GM18868 (cell line): ENCODE measurements at regions not wholly inside any gene's neighbourhood (a gene's known extent, or its start where the extent isn't known, plus 50 kb on each side); places are given as distances from the start of the nearest gene placed in this dataset.

ENCODE experiments used
- ATAC-seq: cut with Tn5 transposase; IDR thresholded peaks from one replicate; pipeline ENCODE4 v1.9.1; 2021; ENCODE audit warnings: mild to moderate bottlenecking, moderate library complexity; ENCODE audit not compliant: unreplicated experiment

- ATAC-seq = no peak
Observed at GRCh38 chr2:12299431-12299830, 417.3 kb upstream of the TRIB2 start.

- ATAC-seq = no peak
Observed at GRCh38 chr2:12300019-12300602, 416.6 kb upstream of the TRIB2 start.

- no peak for ATAC-seq
Observed at GRCh38 chr2:12300927-12301326, 415.8 kb upstream of the TRIB2 start.

GRCh38 chr2:12302140-12302539 is 414.6 kb upstream of the TRIB2 start:
- no peak for ATAC-seq

- no peak for ATAC-seq
Observed at GRCh38 chr2:12302691-12303090, 414.0 kb upstream of the TRIB2 start.

- peak; percentile 84 for ATAC-seq
Observed at GRCh38 chr2:12303181-12304030, 413.3 kb upstream of the TRIB2 start.

GRCh38 chr2:12304564-12305171 is 412.1 kb upstream of the TRIB2 start:
- ATAC-seq = no peak

- ATAC-seq = no peak
Observed at GRCh38 chr2:12305931-12306330, 410.8 kb upstream of the TRIB2 start.

- ATAC-seq = no peak
Observed at GRCh38 chr2:12310399-12310798, 406.3 kb upstream of the TRIB2 start.

- ATAC-seq = no peak
Observed at GRCh38 chr2:12313445-12314126, 403.1 kb upstream of the TRIB2 start.

- no peak for ATAC-seq
Observed at GRCh38 chr2:12314127-12314760, 402.5 kb upstream of the TRIB2 start.

- no peak for ATAC-seq
Observed at GRCh38 chr2:12315224-12315623, 401.5 kb upstream of the TRIB2 start.

- peak; percentile 60 for ATAC-seq
Observed at GRCh38 chr2:12316476-12316875, 400.3 kb upstream of the TRIB2 start.

- no peak for ATAC-seq
Observed at GRCh38 chr2:12317286-12317685, 399.4 kb upstream of the TRIB2 start.

- ATAC-seq = no peak
Observed at GRCh38 chr2:12317814-12318426, 398.8 kb upstream of the TRIB2 start.

GRCh38 chr2:12318427-12319057 is 398.2 kb upstream of the TRIB2 start:
- ATAC-seq = no peak

- ATAC-seq = peak; percentile 41
Observed at GRCh38 chr2:12320027-12320734, 396.6 kb upstream of the TRIB2 start.

- no peak for ATAC-seq
Observed at GRCh38 chr2:12320991-12321641, 395.6 kb upstream of the TRIB2 start.

- no peak for ATAC-seq
Observed at GRCh38 chr2:12321886-12322285, 394.9 kb upstream of the TRIB2 start.
